HUDEP-2 (cell line): ENCODE measurements at regions not wholly inside any gene's neighbourhood (a gene's known extent, or its start where the extent isn't known, plus 50 kb on each side); places are given as distances from the start of the nearest gene placed in this dataset.
A peak's percentile ranks its signal among the peaks of the same experiment; 100 is the strongest.

Experiments used
- DNase-seq, 76 experiments: peaks; one replicate each; lab custom pipeline; 2025; ENCODE audit not compliant: unreplicated experiment in 76 of 76; lab: John Stamatoyannopoulos, UW

- DNase-seq, result no peak
Observed at GRCh38 chr2:180184506-180184905, 177.4 kb upstream of the CWC22 start.

GRCh38 chr2:180180511-180180910 lies 173.4 kb upstream of the CWC22 start:
- DNase-seq, result no peak

- no peak for DNase-seq
Observed at GRCh38 chr2:180177534-180177933, 170.4 kb upstream of the CWC22 start.

- peak in 1 of 76 experiments; percentile 2 for DNase-seq
Observed at GRCh38 chr2:180175736-180176135, 168.6 kb upstream of the CWC22 start.

GRCh38 chr2:180174580-180174979 lies 167.5 kb upstream of the CWC22 start:
- DNase-seq, result no peak

- DNase-seq, result no peak
Observed at GRCh38 chr2:180169474-180169873, 162.4 kb upstream of the CWC22 start.

GRCh38 chr2:180161415-180161814 lies 154.3 kb upstream of the CWC22 start:
- DNase-seq, result no peak

GRCh38 chr2:180159921-180160320 lies 152.8 kb upstream of the CWC22 start:
- DNase-seq, result no peak

GRCh38 chr2:180158961-180159360 lies 151.9 kb upstream of the CWC22 start:
- no peak for DNase-seq

- DNase-seq, result no peak
Observed at GRCh38 chr2:180156651-180157050, 149.6 kb upstream of the CWC22 start.

- no peak for DNase-seq
Observed at GRCh38 chr2:180150606-180151005, 143.5 kb upstream of the CWC22 start.

- DNase-seq, result no peak
Observed at GRCh38 chr2:180146541-180146940, 139.4 kb upstream of the CWC22 start.

- no peak for DNase-seq
Observed at GRCh38 chr2:180146114-180146513, 139.0 kb upstream of the CWC22 start.

GRCh38 chr2:180145163-180145562 lies 138.1 kb upstream of the CWC22 start:
- DNase-seq, result no peak

- no peak for DNase-seq
Observed at GRCh38 chr2:180144338-180144813, 137.3 kb upstream of the CWC22 start.

- DNase-seq, result peak in 16 of 76 experiments; percentile 5 to 66 (median 26)
Observed at GRCh38 chr2:180143633-180144337, 136.7 kb upstream of the CWC22 start.

GRCh38 chr2:180141600-180141999 lies 134.5 kb upstream of the CWC22 start:
- DNase-seq, result no peak

GRCh38 chr2:180133736-180134135 lies 126.6 kb upstream of the CWC22 start:
- DNase-seq, result no peak

GRCh38 chr2:180130403-180130802 lies 123.3 kb upstream of the CWC22 start:
- no peak for DNase-seq

- no peak for DNase-seq
Observed at GRCh38 chr2:180128861-180129260, 121.8 kb upstream of the CWC22 start.

GRCh38 chr2:180125245-180125962 lies 118.3 kb upstream of the CWC22 start:
- peak in 36 of 76 experiments; percentile 0 to 61 (median 17) for DNase-seq
